ENCODE measurements at regions not wholly inside any gene's neighbourhood (a gene's known extent, or its start where the extent isn't known, plus 50 kb on each side); places are given as distances from the start of the nearest gene placed in this dataset.

GRCh38 chr4:174437324-174437723 is 85.0 kb downstream of the HPGD start:
- TF ChIP-seq POLR2A (IDR thresholded peaks at IDR 0.05) (no peak), EP300 (IDR thresholded peaks at IDR 0.05) (no peak), CTCF (IDR thresholded peaks at IDR 0.05) (no peak)

All from tibial nerve (tissue), 4 donors.